Thymus (tissue), 11 donors: ENCODE measurements at regions not wholly inside any gene's neighbourhood (a gene's known extent, or its start where the extent isn't known, plus 50 kb on each side); places are given as distances from the start of the nearest gene placed in this dataset.

Source experiments
- DNase-seq, 9 donors: peaks; one replicate each; pipeline ENCODE4 v3.0.0-alpha.2; 2013; ENCODE audit warnings: low spot score in 9 of 9, low read depth in 6 of 9, missing footprints in 1 of 9
- H3K27ac ChIP-seq, 2 donors: one replicate each; pipeline ENCODE4 v1.5.1; 2013; ENCODE audit warnings: control low read depth in 1 of 2, low read depth in 1 of 2, low read length in 1 of 2, mild to moderate bottlenecking in 1 of 2, moderate library complexity in 1 of 2
- H3K27me3 ChIP-seq, 2 donors: one replicate each; pipeline ENCODE4 v1.5.1; 2013; ENCODE audit warnings: low read length in 1 of 2; ENCODE audit not compliant: control insufficient read depth in 2 of 2, insufficient read depth in 1 of 2
- H3K36me3 ChIP-seq, 2 donors: one replicate each; pipeline ENCODE4 v1.5.1; 2013; ENCODE audit warnings: low read length in 1 of 2, mild to moderate bottlenecking in 1 of 2, moderate library complexity in 1 of 2; ENCODE audit not compliant: control insufficient read depth in 2 of 2, insufficient read depth in 2 of 2
- H3K4me1 ChIP-seq, 2 donors: one replicate each; pipeline ENCODE4 v1.5.1; 2013; ENCODE audit warnings: low read length in 2 of 2; ENCODE audit not compliant: control insufficient read depth in 2 of 2, insufficient read depth in 2 of 2
- H3K4me3 ChIP-seq, 2 donors: one replicate each; pipeline ENCODE4 v1.5.1; 2013; ENCODE audit warnings: low read length in 2 of 2, control low read depth in 1 of 2, mild to moderate bottlenecking in 1 of 2
- H3K9me3 ChIP-seq, 2 donors: one replicate each; pipeline ENCODE4 v1.5.1; 2013; ENCODE audit warnings: low read length in 1 of 2, mild to moderate bottlenecking in 1 of 2; ENCODE audit not compliant: control insufficient read depth in 2 of 2, insufficient read depth in 1 of 2
- WGBS: extraction: QIAGEN DNeasy Blood & Tissue Kit; methylation state at CpG from one replicate; pipeline ENCODE4 v1.1.7; 2013; 5-methylcytosine and 5-hydroxymethylcytosine counted together
- donor health status: healthy.

GRCh38 chr15:31495281-31495680, 168.6 kb downstream of the KLF13 start:
- Histone ChIP-seq H3K36me3 (no peaks in the 10 kb centered on the region), H3K4me3 (no peak overlapping the region), H3K27me3 (peaks cover 0 to 5% of the 10 kb centered on the region in 2 donors), H3K27ac (no peak overlapping the region), H3K4me1 (no peaks in the 10 kb centered on the region), H3K9me3 (no peaks in the 10 kb centered on the region)
- DNase-seq, result no peak
- 95% methylated on average over 4 of the region's 4 CpGs for WGBS

- H3K27me3 ChIP-seq, result peaks cover 5 to 6% of the 10 kb centered on the region in 2 donors
- WGBS, result 92% methylated on average over 2 of the region's 2 CpGs
Measured at GRCh38 chr15:31497838-31498237, 171.2 kb downstream of the KLF13 start.

GRCh38 chr15:31498329-31498728, 171.7 kb downstream of the KLF13 start:
- Histone ChIP-seq H3K9me3 (no peaks in the 10 kb centered on the region), H3K4me3 (no peak overlapping the region), H3K4me1 (no peaks in the 10 kb centered on the region), H3K36me3 (no peaks in the 10 kb centered on the region), H3K27me3 (peaks cover 5 to 7% of the 10 kb centered on the region in 2 donors), H3K27ac (no peak overlapping the region)
- no peak for DNase-seq
- 100% methylated on average over 1 of the region's 1 CpG for WGBS

More at GRCh38 chr15:31497838-31498237, 171.2 kb downstream of the KLF13 start:
- Histone ChIP-seq H3K36me3 (no peaks in the 10 kb centered on the region), H3K27ac (no peak overlapping the region), H3K9me3 (no peaks in the 10 kb centered on the region), H3K4me3 (no peak overlapping the region), H3K4me1 (no peaks in the 10 kb centered on the region)
- DNase-seq, result no peak

- H3K4me1 ChIP-seq, result no peaks in the 10 kb centered on the region
- no peak overlapping the region for H3K4me3 ChIP-seq
- H3K27ac ChIP-seq, result no peak overlapping the region
- H3K36me3 ChIP-seq, result no peaks in the 10 kb centered on the region
- DNase-seq, result no peak
- peaks cover 5 to 7% of the 10 kb centered on the region in 2 donors for H3K27me3 ChIP-seq
- H3K9me3 ChIP-seq, result no peaks in the 10 kb centered on the region
- 95% methylated on average over 4 of the region's 4 CpGs for WGBS
Measured at GRCh38 chr15:31498756-31499155, 172.1 kb downstream of the KLF13 start.

GRCh38 chr15:31499236-31499952, 172.8 kb downstream of the KLF13 start:
- Histone ChIP-seq H3K4me1 (no peaks in the 10 kb centered on the region), H3K27ac (no peak overlapping the region), H3K36me3 (no peaks in the 10 kb centered on the region), H3K27me3 (peaks cover 5 to 9% of the 10 kb centered on the region in 2 donors), H3K9me3 (no peaks in the 10 kb centered on the region), H3K4me3 (no peak overlapping the region)
- 88% methylated on average over 13 of the region's 13 CpGs for WGBS
- no peak for DNase-seq

GRCh38 chr15:31499953-31500765, 173.5 kb downstream of the KLF13 start:
- Histone ChIP-seq H3K36me3 (no peaks in the 10 kb centered on the region), H3K4me3 (no peak overlapping the region), H3K4me1 (no peaks in the 10 kb centered on the region), H3K9me3 (no peaks in the 10 kb centered on the region), H3K27ac (no peak overlapping the region), H3K27me3 (peaks cover 3 to 11% of the 10 kb centered on the region in 2 donors)
- WGBS, result 84% methylated on average over 23 of the region's 23 CpGs
- DNase-seq, result no peak

- H3K27ac ChIP-seq, result no peak overlapping the region
- peaks cover 3 to 11% of the 10 kb centered on the region in 2 donors for H3K27me3 ChIP-seq
- H3K9me3 ChIP-seq, result no peaks in the 10 kb centered on the region
- H3K4me3 ChIP-seq, result no peak overlapping the region
- H3K36me3 ChIP-seq, result no peaks in the 10 kb centered on the region
- H3K4me1 ChIP-seq, result no peaks in the 10 kb centered on the region
- no peak for DNase-seq
- 88% methylated on average over 3 of the region's 3 CpGs for WGBS
Measured at GRCh38 chr15:31500766-31501449, 174.3 kb downstream of the KLF13 start.

GRCh38 chr15:31501536-31502157, 175.0 kb downstream of the KLF13 start:
- no peak for DNase-seq
- Histone ChIP-seq H3K4me1 (no peaks in the 10 kb centered on the region), H3K27me3 (peaks cover 6 to 11% of the 10 kb centered on the region in 2 donors), H3K9me3 (no peaks in the 10 kb centered on the region), H3K36me3 (no peaks in the 10 kb centered on the region), H3K27ac (no peak overlapping the region), H3K4me3 (no peak overlapping the region)
- WGBS, result 96% methylated on average over 12 of the region's 12 CpGs
